HepG2 (cell line): ENCODE measurements at regions not wholly inside any gene's neighbourhood (a gene's known extent, or its start where the extent isn't known, plus 50 kb on each side); places are given as distances from the start of the nearest gene placed in this dataset.
"Not testable (repeated sequence)": the region's sequence is repeated elsewhere in the genome, so short reads cannot be mapped to it uniquely, and the experiment has no call there.

Experiments
- ATAC-seq: fragments of 200-7000 bp; cut with Tn5 transposase; 3 replicates; pipeline ENCODE4 v1.9.1; 2020; ENCODE audit warnings: mild to moderate bottlenecking, moderate library complexity
- BruUV-seq: library from RNA; stranded (reverse); fragments of 400-500 nt; replicated peaks from 2 replicates; lab custom pipeline; 2021; lab: Mats Ljungman, UMichigan
- CTCF ChIA-PET: fragments of 300-600 bp; formaldehyde crosslinking; extraction: SDS; loops from one replicate; lab custom pipeline; 2021; ENCODE audit warnings: low total read pairs, inconsistent platforms, low intra/inter-chr PET ratio; lab: Yijun Ruan, JAX
- POLR2A ChIA-PET: fragments of 350-600 bp; sonication (Branson Sonifier 250); formaldehyde crosslinking; loops from one replicate; lab custom pipeline; 2020; ENCODE audit warnings: antibody characterized with exemption, inconsistent platforms; lab: Yijun Ruan, JAX
- DNase-seq: peaks from one replicate; pipeline ENCODE4 v3.0.0-alpha.2; 2015; ENCODE audit warnings: low spot score
- FAIRE-seq: peaks from 3 replicates; lab custom pipeline; 2011; peaks lifted over from hg19 to GRCh38; lab: Jason Lieb, UNC
- H2AFZ ChIP-seq: one replicate; pipeline ENCODE4 v1.6.1; 2011; ENCODE audit warnings: low read length, inconsistent platforms
- H3K27ac ChIP-seq: fragments of 300-600 bp; 3 replicates; pipeline ENCODE4 v1.8.0; 2011; ENCODE audit warnings: mixed run types, mild to moderate bottlenecking, mixed read lengths, low read length, inconsistent platforms; ENCODE audit not compliant: insufficient read depth; ENCODE audit errors: extremely low read length
- H3K27me3 ChIP-seq, 2 experiments: fragments of 200-600 bp in 1 of 2; 2 replicates in 1 of 2; 3 replicates in 1 of 2; pipeline versions ENCODE4 v1.6.0 to v1.8.0; 2011; ENCODE audit warnings: low read length in 2 of 2, mild to moderate bottlenecking in 2 of 2, moderate library complexity in 2 of 2, inconsistent platforms in 1 of 2; ENCODE audit not compliant: insufficient read depth in 2 of 2, control insufficient read depth in 1 of 2
- H3K36me3 ChIP-seq, 2 experiments: fragments of 200-600 bp in 1 of 2; replicated peaks in 1 of 2; 2 replicates in 1 of 2; 3 replicates in 1 of 2; pipeline versions ENCODE4 v1.5.1 to v1.8.0; 2011; ENCODE audit warnings: low read length in 2 of 2, inconsistent platforms in 1 of 2; ENCODE audit not compliant: insufficient read depth in 2 of 2, control insufficient read depth in 1 of 2
- H3K4me1 ChIP-seq: 2 replicates; pipeline ENCODE4 v1.5.1; 2012; ENCODE audit warnings: low read length, inconsistent platforms; ENCODE audit not compliant: insufficient read depth
- H3K4me2 ChIP-seq: 2 replicates; pipeline ENCODE4 v1.6.0; 2011; ENCODE audit warnings: low read depth, low read length, inconsistent platforms
- H3K4me3 ChIP-seq, 3 experiments: fragments of 200-600 bp in 1 of 3; sonication (generic), shearing (Covaris generic) in 1 of 3; replicated peaks in 1 of 3; 2 replicates each; pipeline ENCODE4 v1.5.1; 2011 to 2016; ENCODE audit warnings: low read length in 3 of 3, inconsistent platforms in 2 of 3, low read depth in 2 of 3, mild to moderate bottlenecking in 2 of 3, control low read depth in 1 of 3, mixed read lengths in 1 of 3; ENCODE audit not compliant: insufficient read depth in 1 of 3
- H3K79me2 ChIP-seq: one replicate; pipeline ENCODE4 v1.6.1; 2011; ENCODE audit warnings: low read length, inconsistent platforms; ENCODE audit not compliant: insufficient read depth
- H3K9ac ChIP-seq: 2 replicates; pipeline ENCODE4 v1.6.0; 2011; ENCODE audit warnings: mild to moderate bottlenecking, low read depth, low read length, inconsistent platforms; ENCODE audit not compliant: insufficient read depth
- H3K9me3 ChIP-seq: 2 replicates; pipeline ENCODE4 v1.5.1; 2012; ENCODE audit warnings: mild to moderate bottlenecking, low read length
- H4K20me1 ChIP-seq: 2 replicates; pipeline ENCODE4 v1.6.0; 2011; ENCODE audit warnings: inconsistent platforms, mild to moderate bottlenecking, low read length, moderate library complexity; ENCODE audit not compliant: insufficient read depth
- CCDC6 ChIP-seq: sonication (generic); formaldehyde crosslinking; IDR thresholded peaks from 2 replicates; pipeline ENCODE4 v1.8.1; 2022; ENCODE audit warnings: mild to moderate bottlenecking, missing genetic modification reagents, moderate library complexity
- JUND ChIP-seq: sonication (generic); formaldehyde crosslinking; IDR thresholded peaks from 2 replicates; pipeline ENCODE4 v1.8.0; 2022; ENCODE audit warnings: mild to moderate bottlenecking, missing genetic modification reagents
- ONECUT2 ChIP-seq: sonication (generic); formaldehyde crosslinking; IDR thresholded peaks from 2 replicates; pipeline ENCODE4 v1.4.0; 2020; ENCODE audit warnings: missing genetic modification reagents
- STAG1 ChIP-seq: sonication (generic); formaldehyde crosslinking; IDR thresholded peaks from 2 replicates; pipeline ENCODE4 v1.4.0; 2020; ENCODE audit warnings: missing genetic modification reagents
- TCF7L2 ChIP-seq: IDR thresholded peaks from 2 replicates; pipeline ENCODE4 v1.6.1; 2011; ENCODE audit warnings: mild to moderate bottlenecking, low read depth, low read length, moderate library complexity
- TP53 ChIP-seq: sonication (generic); formaldehyde crosslinking; conservative IDR thresholded peaks from 2 replicates; pipeline ENCODE4 v1.4.0; 2020; ENCODE audit warnings: missing genetic modification reagents
- ZNF543 ChIP-seq: sonication (generic); formaldehyde crosslinking; IDR thresholded peaks from 2 replicates; pipeline ENCODE4 v1.4.0; 2020; ENCODE audit warnings: mild to moderate bottlenecking, missing genetic modification reagents
- WGBS: methylation state at CpG from one replicate; pipeline ENCODE4 v1.1.6; 2017; ENCODE audit warnings: low lambda C conversion rate; 5-methylcytosine and 5-hydroxymethylcytosine counted together
- in situ Hi-C: cut with HindIII; loops from 2 replicates; pipeline ENCODE4 v1.10.0; 2017; ENCODE audit warnings: low pct_unique_long_range_greater_than_20kb; ENCODE audit not compliant: extremely low pct_ligation_motif_present
- intact Hi-C: fragments of 100-400 bp; cut with micrococcal nuclease; formaldehyde crosslinking; loops from one replicate; pipeline ENCODE4 v1.10.0; 2022; ENCODE audit not compliant: unreplicated experiment
- TF ChIP-seq, protein P1 (sequence below): sonication (generic); formaldehyde crosslinking; IDR thresholded peaks from 2 replicates; pipeline ENCODE4 v1.4.0; 2020; ENCODE audit warnings: missing genetic modification reagents, borderline replicate concordance
- TF ChIP-seq, protein P2 (sequence below): IDR thresholded peaks from 2 replicates; pipeline ENCODE4 v1.6.1; 2016

DNA sequence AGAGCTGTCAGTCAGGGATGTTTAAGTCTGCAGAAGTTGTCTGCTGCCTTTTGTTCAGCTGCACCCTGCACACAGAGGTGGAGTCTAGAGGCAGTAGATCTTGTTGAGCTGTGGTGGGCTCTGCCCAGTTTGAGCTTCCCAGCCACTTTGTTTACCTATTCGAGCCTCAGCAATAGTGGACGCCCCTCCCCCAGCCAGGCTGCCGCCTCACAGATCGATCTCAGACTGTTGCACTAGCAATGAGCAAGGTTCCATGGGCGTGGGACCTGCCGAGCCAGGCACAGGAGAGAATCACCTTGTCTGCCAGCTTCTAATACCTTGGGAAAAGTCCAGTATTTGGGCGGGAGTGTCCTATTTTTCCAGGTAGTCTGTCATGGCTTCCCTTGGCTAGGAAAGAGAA, 225.1 kb upstream of the RASA1 start:
- ChIA-PET POLR2A (no interaction called here), CTCF (no interaction called here)
- H4K20me1 ChIP-seq: no peaks in the 10 kb centered on the region
- H3K4me3 ChIP-seq: no peak overlapping the region
- BruUV-seq: no TSS peak
- H3K9ac ChIP-seq: no peak overlapping the region
- in situ Hi-C loops: no loop called here
- no peak for ATAC-seq
- H3K9me3 ChIP-seq: no peaks in the 10 kb centered on the region
- DNase-seq: no peak
- 3% methylated on average over 6 of the region's 7 CpGs for WGBS
- H3K4me2 ChIP-seq: peak overlapping the region; percentile 33; the same call in 1 of the 2 replicates
- FAIRE-seq: no peak
- H3K4me1 ChIP-seq: no peaks in the 10 kb centered on the region
- no peaks in the 10 kb centered on the region for H3K79me2 ChIP-seq
- no peak overlapping the region for H3K27ac ChIP-seq
- TF ChIP-seq TCF7L2 (no peak), ZNF543 (CRISPR knock-in tag) (no peak), ONECUT2 (peak; percentile 55; the same call in 1 of the 2 replicates)
- TF ChIP-seq, protein P1, sequence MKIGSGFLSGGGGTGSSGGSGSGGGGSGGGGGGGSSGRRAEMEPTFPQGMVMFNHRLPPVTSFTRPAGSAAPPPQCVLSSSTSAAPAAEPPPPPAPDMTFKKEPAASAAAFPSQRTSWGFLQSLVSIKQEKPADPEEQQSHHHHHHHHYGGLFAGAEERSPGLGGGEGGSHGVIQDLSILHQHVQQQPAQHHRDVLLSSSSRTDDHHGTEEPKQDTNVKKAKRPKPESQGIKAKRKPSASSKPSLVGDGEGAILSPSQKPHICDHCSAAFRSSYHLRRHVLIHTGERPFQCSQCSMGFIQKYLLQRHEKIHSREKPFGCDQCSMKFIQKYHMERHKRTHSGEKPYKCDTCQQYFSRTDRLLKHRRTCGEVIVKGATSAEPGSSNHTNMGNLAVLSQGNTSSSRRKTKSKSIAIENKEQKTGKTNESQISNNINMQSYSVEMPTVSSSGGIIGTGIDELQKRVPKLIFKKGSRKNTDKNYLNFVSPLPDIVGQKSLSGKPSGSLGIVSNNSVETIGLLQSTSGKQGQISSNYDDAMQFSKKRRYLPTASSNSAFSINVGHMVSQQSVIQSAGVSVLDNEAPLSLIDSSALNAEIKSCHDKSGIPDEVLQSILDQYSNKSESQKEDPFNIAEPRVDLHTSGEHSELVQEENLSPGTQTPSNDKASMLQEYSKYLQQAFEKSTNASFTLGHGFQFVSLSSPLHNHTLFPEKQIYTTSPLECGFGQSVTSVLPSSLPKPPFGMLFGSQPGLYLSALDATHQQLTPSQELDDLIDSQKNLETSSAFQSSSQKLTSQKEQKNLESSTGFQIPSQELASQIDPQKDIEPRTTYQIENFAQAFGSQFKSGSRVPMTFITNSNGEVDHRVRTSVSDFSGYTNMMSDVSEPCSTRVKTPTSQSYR (CRISPR knock-in tag): peak; percentile 54; the same call in 1 of the 2 replicates
- no peaks in the 10 kb centered on the region for H3K36me3 ChIP-seq
- H2AFZ ChIP-seq: no peak overlapping the region
- intact Hi-C loops: no loop called here
- no peaks in the 10 kb centered on the region for H3K27me3 ChIP-seq

DNA sequence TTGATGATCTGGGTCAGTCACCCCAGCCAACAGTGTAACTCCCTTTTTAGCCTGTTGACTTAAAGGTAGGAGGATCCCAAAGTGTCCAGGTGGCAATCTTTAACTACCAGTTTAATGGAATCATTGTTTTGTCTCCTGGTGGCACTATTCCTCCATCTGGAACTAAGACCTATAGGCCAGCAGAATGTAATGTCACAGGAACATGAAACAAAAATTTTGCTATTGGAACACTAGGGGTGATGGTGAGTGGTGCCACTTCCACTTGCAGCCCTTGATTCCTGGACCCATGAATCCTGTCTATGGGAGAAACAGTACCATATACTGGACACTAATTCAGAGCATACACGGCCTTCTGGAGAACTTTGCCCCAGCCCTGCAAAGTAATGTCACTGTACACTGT, 219.5 kb upstream of the RASA1 start:
- in situ Hi-C loops (no loop called here), intact Hi-C loops (no loop called here)
- no peak for FAIRE-seq
- Histone ChIP-seq H3K27me3 (no peaks in the 10 kb centered on the region), H4K20me1 (no peaks in the 10 kb centered on the region), H3K27ac (no peak overlapping the region), H2AFZ (no peak overlapping the region), H3K4me3 (no peak overlapping the region), H3K9me3 (no peaks in the 10 kb centered on the region), H3K79me2 (no peaks in the 10 kb centered on the region), H3K4me1 (no peaks in the 10 kb centered on the region), H3K9ac (no peak overlapping the region), H3K36me3 (no peaks in the 10 kb centered on the region), H3K4me2 (no peak overlapping the region)
- DNase-seq: no peak
- CTCF ChIA-PET: no interaction called here
- no peak for ATAC-seq
- no CpG with 5 or more reads among the region's 1 CpG for WGBS
- POLR2A ChIA-PET: no interaction called here
- TF ChIP-seq CCDC6 (CRISPR knock-in tag): no peak
- TF ChIP-seq JUND (CRISPR knock-in tag): no peak
- TF ChIP-seq TP53: no peak
- 0 out of 2 replicates have a peak, but pooled peaks have one; percentile 13 for TF ChIP-seq STAG1 (CRISPR knock-in tag)
- TF ChIP-seq, protein P2, sequence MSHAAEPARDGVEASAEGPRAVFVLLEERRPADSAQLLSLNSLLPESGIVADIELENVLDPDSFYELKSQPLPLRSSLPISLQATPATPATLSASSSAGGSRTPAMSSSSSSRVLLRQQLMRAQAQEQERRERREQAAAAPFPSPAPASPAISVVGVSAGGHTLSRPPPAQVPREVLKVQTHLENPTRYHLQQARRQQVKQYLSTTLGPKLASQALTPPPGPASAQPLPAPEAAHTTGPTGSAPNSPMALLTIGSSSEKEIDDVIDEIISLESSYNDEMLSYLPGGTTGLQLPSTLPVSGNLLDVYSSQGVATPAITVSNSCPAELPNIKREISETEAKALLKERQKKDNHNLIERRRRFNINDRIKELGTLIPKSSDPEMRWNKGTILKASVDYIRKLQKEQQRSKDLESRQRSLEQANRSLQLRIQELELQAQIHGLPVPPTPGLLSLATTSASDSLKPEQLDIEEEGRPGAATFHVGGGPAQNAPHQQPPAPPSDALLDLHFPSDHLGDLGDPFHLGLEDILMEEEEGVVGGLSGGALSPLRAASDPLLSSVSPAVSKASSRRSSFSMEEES (CRISPR knock-in tag): no peak
- TF ChIP-seq, all 625 proteins: peak for 1
- no TSS peak for BruUV-seq

DNA sequence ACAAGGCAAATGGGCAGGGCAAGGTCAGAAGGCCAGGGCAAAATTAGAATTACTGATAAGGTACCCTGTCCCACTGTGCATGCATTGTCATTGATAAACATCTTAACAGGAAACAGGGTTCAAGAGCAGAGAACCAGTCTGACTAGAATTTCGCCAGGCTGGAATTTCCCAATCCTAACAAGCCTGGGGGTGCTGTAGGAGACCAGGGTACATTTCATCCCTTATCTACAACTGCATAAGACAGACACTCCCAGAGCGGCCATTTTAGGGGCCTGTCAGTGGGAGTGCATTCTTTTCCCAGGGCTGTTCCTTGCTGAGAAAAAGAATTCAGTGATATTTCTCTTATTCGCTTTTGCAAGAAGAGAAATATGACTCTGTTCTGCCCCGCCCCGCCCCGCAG, 218.7 kb upstream of the RASA1 start:
- H3K36me3 ChIP-seq, POLR2A ChIA-PET, H3K9me3 ChIP-seq, H2AFZ ChIP-seq, H3K4me2 ChIP-seq, H3K27me3 ChIP-seq, H3K9ac ChIP-seq, H3K4me1 ChIP-seq, H3K27ac ChIP-seq, ATAC-seq, BruUV-seq, intact Hi-C loops, in situ Hi-C loops, H4K20me1 ChIP-seq, CTCF ChIA-PET, H3K4me3 ChIP-seq, H3K79me2 ChIP-seq, DNase-seq, FAIRE-seq: not testable (repeated sequence)
- WGBS: 4% methylated on average over 6 of the region's 6 CpGs
